NCI-H1694 (cell line): ENCODE measurements at regions not wholly inside any gene's neighbourhood (a gene's known extent, or its start where the extent isn't known, plus 50 kb on each side); places are given as distances from the start of the nearest gene placed in this dataset.
"Not testable (repeated sequence)": the region's sequence is repeated elsewhere in the genome, so short reads cannot be mapped to it uniquely, and the experiment has no call there.

Experiments used
- DNase-seq: peaks from one replicate; lab custom pipeline; 2025; lab: John Stamatoyannopoulos, UW

- DNase-seq: no peak
Observed at GRCh38 chr9:22840641-22841040, 394.0 kb downstream of the DMRTA1 start.

GRCh38 chr9:22845243-22845642 is 398.6 kb downstream of the DMRTA1 start:
- DNase-seq: not testable (repeated sequence)

GRCh38 chr9:22855980-22856379 is 409.4 kb downstream of the DMRTA1 start:
- no peak for DNase-seq

- DNase-seq: no peak
Observed at GRCh38 chr9:22857316-22857715, 410.7 kb downstream of the DMRTA1 start.

GRCh38 chr9:22863106-22863505 is 416.5 kb downstream of the DMRTA1 start:
- DNase-seq: no peak

GRCh38 chr9:22863736-22864135 is 417.1 kb downstream of the DMRTA1 start:
- DNase-seq: no peak

GRCh38 chr9:22893196-22893843 is 446.7 kb downstream of the DMRTA1 start:
- no peak for DNase-seq

- no peak for DNase-seq
Observed at GRCh38 chr9:22898591-22898990, 452.0 kb downstream of the DMRTA1 start.

GRCh38 chr9:22911632-22912031 is 465.0 kb downstream of the DMRTA1 start:
- no peak for DNase-seq

GRCh38 chr9:22913026-22913425 is 466.4 kb downstream of the DMRTA1 start:
- DNase-seq: no peak

- no peak for DNase-seq
Observed at GRCh38 chr9:22913518-22913917, 466.9 kb downstream of the DMRTA1 start.

GRCh38 chr9:22916148-22916547 is 469.5 kb downstream of the DMRTA1 start:
- no peak for DNase-seq

- no peak for DNase-seq
Observed at GRCh38 chr9:22919423-22919822, 472.8 kb downstream of the DMRTA1 start.

- DNase-seq: no peak
Observed at GRCh38 chr9:22921742-22922141, 475.1 kb downstream of the DMRTA1 start.

- DNase-seq: no peak
Observed at GRCh38 chr9:22922222-22922621, 475.6 kb downstream of the DMRTA1 start.

- no peak for DNase-seq
Observed at GRCh38 chr9:22954550-22954949, 507.9 kb downstream of the DMRTA1 start.

GRCh38 chr9:22954964-22955363 is 508.3 kb downstream of the DMRTA1 start:
- no peak for DNase-seq

GRCh38 chr9:22969350-22969979 is 522.8 kb downstream of the DMRTA1 start:
- no peak for DNase-seq

GRCh38 chr9:22970434-22970975 is 523.9 kb downstream of the DMRTA1 start:
- no peak for DNase-seq

GRCh38 chr9:22975951-22976350 is 529.3 kb downstream of the DMRTA1 start:
- DNase-seq: no peak

GRCh38 chr9:22976454-22976853 is 529.8 kb downstream of the DMRTA1 start:
- DNase-seq: no peak

- DNase-seq: not testable (repeated sequence)
Observed at GRCh38 chr9:22980429-22980828, 533.8 kb downstream of the DMRTA1 start.

GRCh38 chr9:22986556-22986955 is 539.9 kb downstream of the DMRTA1 start:
- no peak for DNase-seq

- no peak for DNase-seq
Observed at GRCh38 chr9:22990349-22990748, 543.7 kb downstream of the DMRTA1 start.
